ENCODE measurements at regions not wholly inside any gene's neighbourhood (a gene's known extent, or its start where the extent isn't known, plus 50 kb on each side); places are given as distances from the start of the nearest gene placed in this dataset.

DNA sequence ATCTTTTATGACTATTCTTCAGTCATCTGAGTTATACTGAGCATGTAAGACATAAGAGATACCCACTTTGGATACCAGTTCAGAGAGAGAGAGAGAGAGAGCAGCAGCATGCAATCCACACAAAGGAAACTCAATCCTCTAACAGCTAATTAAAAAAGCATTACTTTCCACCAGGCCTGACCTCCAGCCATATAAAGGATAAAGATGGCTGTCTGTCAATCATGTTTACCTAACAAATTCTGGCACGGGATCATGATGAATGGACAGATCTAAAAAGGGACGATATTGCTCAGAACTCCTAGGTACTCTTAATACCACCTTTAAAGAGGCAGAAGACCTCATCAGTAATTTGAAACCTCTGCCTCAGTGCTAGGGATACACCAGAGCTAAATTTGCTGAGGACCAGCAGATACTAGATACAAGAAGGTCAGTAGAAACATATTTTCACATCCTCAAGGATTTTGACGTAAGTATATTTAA is 159.2 kb downstream of the RPS12 start:
- Histone ChIP-seq H2BK15ac (ENCODE audit: low read length) (no peak overlapping the region), H3K4me3 (ENCODE audit: extremely low read depth in 1 of 4, insufficient read depth in 2 of 4, low read depth in 3 of 4, low read length in 4 of 4) (no peak overlapping the region), H3K36me3 (ENCODE audit: control insufficient read depth in 2 of 4, insufficient read depth in 4 of 4, low read length in 3 of 4) (no peaks in the 10 kb centered on the region), H3K27ac (ENCODE audit: low read depth, low read length) (no peak overlapping the region), H4K20me1 (replicated peaks in 1 of 2; ENCODE audit: control insufficient read depth in 1 of 2, insufficient read depth in 2 of 2, low read length in 2 of 2) (no peaks in the 10 kb centered on the region), H3K18ac (ENCODE audit: extremely low read depth, low read length) (no peak overlapping the region), H3K79me2 (ENCODE audit: control insufficient read depth in 1 of 2, insufficient read depth in 2 of 2, low read length in 2 of 2) (no peaks in the 10 kb centered on the region), H3K9me3 (ENCODE audit: insufficient read depth in 2 of 2, low read depth in 1 of 2, low read length in 1 of 2) (no peaks in the 10 kb centered on the region), H4K8ac (ENCODE audit: extremely low read depth, insufficient read depth, low read length) (no peak overlapping the region), H3K79me1 (ENCODE audit: low read depth, low read length) (no peaks in the 10 kb centered on the region), H3K4ac (replicated peaks; ENCODE audit: insufficient read length, low read depth, low read length) (no peak overlapping the region), H2AK5ac (ENCODE audit: low read depth, low read length) (no peak overlapping the region), H3K14ac (ENCODE audit: insufficient read length) (no peak overlapping the region), H2BK12ac (ENCODE audit: low read depth, low read length) (no peak overlapping the region), H2AFZ (ENCODE audit: low read length) (no peak overlapping the region), H3K23me2 (ENCODE audit: low read depth, low read length) (no peaks in the 10 kb centered on the region), H3K4me1 (replicated peaks in 1 of 4; ENCODE audit: control insufficient read depth in 3 of 4, insufficient read depth in 4 of 4, low read length in 3 of 4) (no peaks in the 10 kb centered on the region), H2BK5ac (ENCODE audit: low read depth, low read length) (no peak overlapping the region), H2BK20ac (ENCODE audit: low read length) (no peak overlapping the region), H4K91ac (replicated peaks; ENCODE audit: insufficient read length, low read length) (no peak overlapping the region), H3K56ac (replicated peaks; ENCODE audit: insufficient read length, low read depth, low read length) (no peak overlapping the region), H2BK120ac (replicated peaks; ENCODE audit: low read depth, low read length) (no peak overlapping the region), H4K5ac (ENCODE audit: insufficient read length, low read depth, low read length) (no peak overlapping the region), H3K9ac (replicated peaks in 1 of 4; ENCODE audit: extremely low read depth in 1 of 4, low read depth in 3 of 4, low read length in 3 of 4) (no peak overlapping the region), H3K27me3 (replicated peaks in 1 of 4; ENCODE audit: control insufficient read depth in 3 of 4, extremely low read depth in 1 of 4, insufficient read depth in 3 of 4, low read length in 3 of 4) (no peaks in the 10 kb centered on the region), H3K4me2 (ENCODE audit: insufficient read depth in 1 of 2, low read depth in 2 of 2, low read length in 2 of 2) (no peak overlapping the region), H3K23ac (ENCODE audit: insufficient read length) (no peak overlapping the region)
- FAIRE-seq (no peak), DNase-seq (ENCODE audit: low read depth in 1 of 2, low spot score in 2 of 2) (no peak)
- 94% methylated on average over 3 of the region's 3 CpGs; no CpG with 5 or more reads in 1 of the 2 experiments for WGBS, 2 experiments (ENCODE audit: extremely low coverage in 1 of 2, insufficient coverage in 1 of 2, insufficient read length in 1 of 2, insufficient replicate concordance in 2 of 2, low coverage in 1 of 2, low lambda C conversion rate in 2 of 2, missing lambda C conversion rate in 1 of 2)
- ChIA-PET CTCF (ENCODE audit: partially characterized antibody) (interaction anchor here (0.7 to 6.8 kb wide), 7 partner anchors 11 to 639 kb away, joined by 3 to 38 read pairs (median 4); partner anchors contain the start of gene SLC18B1), POLR2A (ENCODE audit: partially characterized antibody) (no interaction called here)
- no peak for TF ChIP-seq SP2 (IDR thresholded peaks at IDR 0.05; ENCODE audit: low read length)
- TF ChIP-seq SIX5 (IDR thresholded peaks at IDR 0.05; ENCODE audit: low read depth, low read length): no peak
- TF ChIP-seq JUN (IDR thresholded peaks at IDR 0.05; ENCODE audit: low read depth, low read length): no peak
- TF ChIP-seq HDAC6 (IDR thresholded peaks at IDR 0.05; ENCODE audit: low read depth, low read length): no peak
- no peak for TF ChIP-seq CEBPB (IDR thresholded peaks at IDR 0.05; ENCODE audit: low read depth, low read length)
- TF ChIP-seq TEAD4 (IDR thresholded peaks at IDR 0.05; ENCODE audit: low read depth, low read length): no peak
- TF ChIP-seq CTBP2 (IDR thresholded peaks at IDR 0.05; ENCODE audit: borderline replicate concordance, insufficient read depth, insufficient read length, low read length): no peak
- no peak for TF ChIP-seq PHF8 (conservative IDR thresholded peaks at IDR 0.05; ENCODE audit: low read depth, low read length)
- no peak for TF ChIP-seq HDAC2 (IDR thresholded peaks at IDR 0.05; ENCODE audit: borderline replicate concordance in 1 of 2, low read depth in 2 of 2, low read length in 2 of 2)
- TF ChIP-seq TAF7 (optimal IDR thresholded peaks at IDR 0.05; ENCODE audit: borderline replicate concordance, low read depth, low read length): no peak
- TF ChIP-seq FOSL1 (IDR thresholded peaks at IDR 0.05; ENCODE audit: insufficient read depth, low read depth, low read length): no peak
- TF ChIP-seq, protein P1, sequence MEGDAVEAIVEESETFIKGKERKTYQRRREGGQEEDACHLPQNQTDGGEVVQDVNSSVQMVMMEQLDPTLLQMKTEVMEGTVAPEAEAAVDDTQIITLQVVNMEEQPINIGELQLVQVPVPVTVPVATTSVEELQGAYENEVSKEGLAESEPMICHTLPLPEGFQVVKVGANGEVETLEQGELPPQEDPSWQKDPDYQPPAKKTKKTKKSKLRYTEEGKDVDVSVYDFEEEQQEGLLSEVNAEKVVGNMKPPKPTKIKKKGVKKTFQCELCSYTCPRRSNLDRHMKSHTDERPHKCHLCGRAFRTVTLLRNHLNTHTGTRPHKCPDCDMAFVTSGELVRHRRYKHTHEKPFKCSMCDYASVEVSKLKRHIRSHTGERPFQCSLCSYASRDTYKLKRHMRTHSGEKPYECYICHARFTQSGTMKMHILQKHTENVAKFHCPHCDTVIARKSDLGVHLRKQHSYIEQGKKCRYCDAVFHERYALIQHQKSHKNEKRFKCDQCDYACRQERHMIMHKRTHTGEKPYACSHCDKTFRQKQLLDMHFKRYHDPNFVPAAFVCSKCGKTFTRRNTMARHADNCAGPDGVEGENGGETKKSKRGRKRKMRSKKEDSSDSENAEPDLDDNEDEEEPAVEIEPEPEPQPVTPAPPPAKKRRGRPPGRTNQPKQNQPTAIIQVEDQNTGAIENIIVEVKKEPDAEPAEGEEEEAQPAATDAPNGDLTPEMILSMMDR (IDR thresholded peaks at IDR 0.05; ENCODE audit: control extremely low read depth in 1 of 3, insufficient read depth in 1 of 3, low read depth in 1 of 3, low read length in 3 of 3): no peak

Data from H1 (cell line).